ENCODE measurements at regions not wholly inside any gene's neighbourhood (a gene's known extent, or its start where the extent isn't known, plus 50 kb on each side); places are given as distances from the start of the nearest gene placed in this dataset.
"Not testable (repeated sequence)": the region's sequence is repeated elsewhere in the genome, so short reads cannot be mapped to it uniquely, and the experiment has no call there.

GRCh38 chr4:22597471-22597870 is 81.6 kb upstream of the ADGRA3 start (continued):
- TF ChIP-seq USF1 (IDR thresholded peaks at IDR 0.05; ENCODE audit: borderline replicate concordance, low read depth) (no peak), FOSL2 (IDR thresholded peaks at IDR 0.05; ENCODE audit: borderline replicate concordance, low read depth) (no peak), YY1 (IDR thresholded peaks at IDR 0.05; ENCODE audit: low read depth) (no peak), EP300 (IDR thresholded peaks at IDR 0.05; ENCODE audit: borderline replicate concordance in 1 of 2, low read depth in 1 of 2, low read length in 1 of 2) (no peak), NRF1 (IDR thresholded peaks at IDR 0.05; ENCODE audit: low read depth, low read length) (no peak), RFX5 (IDR thresholded peaks at IDR 0.05; ENCODE audit: low read length) (no peak)

GRCh38 chr4:22598113-22599047 is 82.5 kb upstream of the ADGRA3 start:
- H2AFZ ChIP-seq (ENCODE audit: low read depth); H3K4me3 ChIP-seq (ENCODE audit: low read depth in 2 of 2, low read length in 1 of 2); H3K79me2 ChIP-seq (ENCODE audit: insufficient read depth); CTCF ChIA-PET; H3F3A ChIP-seq (replicated peaks; ENCODE audit: insufficient read depth); H3K27ac ChIP-seq (ENCODE audit: low read depth in 2 of 2, low read length in 1 of 2); H3K4me2 ChIP-seq; H3K9me2 ChIP-seq; DNase-seq; H3K36me3 ChIP-seq (replicated peaks in 1 of 2; ENCODE audit: control insufficient read depth in 1 of 2, insufficient read depth in 2 of 2, low read length in 1 of 2); H3K4me1 ChIP-seq (ENCODE audit: control insufficient read depth in 1 of 2, insufficient read depth in 2 of 2, low read depth in 1 of 2, low read length in 1 of 2); H4K20me1 ChIP-seq (ENCODE audit: insufficient read depth); H3K9me3 ChIP-seq; POLR2A ChIA-PET; H3K9ac ChIP-seq; H3K27me3 ChIP-seq (ENCODE audit: insufficient read depth): not testable (repeated sequence)
- 57% methylated on average over 8 of the region's 8 CpGs for WGBS (ENCODE audit: low lambda C conversion rate)

- DNase-seq; H3K27me3 ChIP-seq (ENCODE audit: insufficient read depth); CTCF ChIA-PET; H3K36me3 ChIP-seq (replicated peaks in 1 of 2; ENCODE audit: control insufficient read depth in 1 of 2, insufficient read depth in 2 of 2, low read length in 1 of 2); POLR2A ChIA-PET; H3K4me3 ChIP-seq (ENCODE audit: low read depth in 2 of 2, low read length in 1 of 2); H3K79me2 ChIP-seq (ENCODE audit: insufficient read depth); H2AFZ ChIP-seq (ENCODE audit: low read depth); H3K27ac ChIP-seq (ENCODE audit: low read depth in 2 of 2, low read length in 1 of 2); H3K9me2 ChIP-seq; H3K4me2 ChIP-seq; H3K9me3 ChIP-seq; H3K9ac ChIP-seq; H3F3A ChIP-seq (replicated peaks; ENCODE audit: insufficient read depth); H3K4me1 ChIP-seq (ENCODE audit: control insufficient read depth in 1 of 2, insufficient read depth in 2 of 2, low read depth in 1 of 2, low read length in 1 of 2); H4K20me1 ChIP-seq (ENCODE audit: insufficient read depth): not testable (repeated sequence)
- 71% methylated on average over 17 of the region's 22 CpGs for WGBS (ENCODE audit: low lambda C conversion rate)
These were observed 83.5 kb upstream of the ADGRA3 start for GRCh38 chr4:22599228-22599928.

- H3K27ac ChIP-seq (ENCODE audit: low read depth in 2 of 2, low read length in 1 of 2); H3K9ac ChIP-seq; H2AFZ ChIP-seq (ENCODE audit: low read depth); H3K4me1 ChIP-seq (ENCODE audit: control insufficient read depth in 1 of 2, insufficient read depth in 2 of 2, low read depth in 1 of 2, low read length in 1 of 2); H3K4me3 ChIP-seq (ENCODE audit: low read depth in 2 of 2, low read length in 1 of 2); H3K9me2 ChIP-seq; H3K79me2 ChIP-seq (ENCODE audit: insufficient read depth); H3K27me3 ChIP-seq (ENCODE audit: insufficient read depth); H4K20me1 ChIP-seq (ENCODE audit: insufficient read depth); H3K36me3 ChIP-seq (replicated peaks in 1 of 2; ENCODE audit: control insufficient read depth in 1 of 2, insufficient read depth in 2 of 2, low read length in 1 of 2); H3F3A ChIP-seq (replicated peaks; ENCODE audit: insufficient read depth); DNase-seq; H3K4me2 ChIP-seq; POLR2A ChIA-PET; H3K9me3 ChIP-seq: not testable (repeated sequence)
- WGBS (ENCODE audit: low lambda C conversion rate) = 58% methylated on average over 7 of the region's 8 CpGs
- CTCF ChIA-PET = interaction anchor here (0.6 kb wide), 1 partner anchor 184 kb away, joined by 3 read pairs; no protein-coding TSS in a partner anchor
These were observed 84.1 kb upstream of the ADGRA3 start for GRCh38 chr4:22599929-22600432.

GRCh38 chr4:22601638-22602037 is 85.8 kb upstream of the ADGRA3 start:
- H3K27ac ChIP-seq (ENCODE audit: low read depth in 2 of 2, low read length in 1 of 2); H3K79me2 ChIP-seq (ENCODE audit: insufficient read depth); POLR2A ChIA-PET; H3K9me3 ChIP-seq; H3K9me2 ChIP-seq; H2AFZ ChIP-seq (ENCODE audit: low read depth); DNase-seq; H3K9ac ChIP-seq; H3F3A ChIP-seq (replicated peaks; ENCODE audit: insufficient read depth); H4K20me1 ChIP-seq (ENCODE audit: insufficient read depth); H3K4me3 ChIP-seq (ENCODE audit: low read depth in 2 of 2, low read length in 1 of 2); H3K4me2 ChIP-seq; H3K36me3 ChIP-seq (replicated peaks in 1 of 2; ENCODE audit: control insufficient read depth in 1 of 2, insufficient read depth in 2 of 2, low read length in 1 of 2); H3K27me3 ChIP-seq (ENCODE audit: insufficient read depth); H3K4me1 ChIP-seq (ENCODE audit: control insufficient read depth in 1 of 2, insufficient read depth in 2 of 2, low read depth in 1 of 2, low read length in 1 of 2): not testable (repeated sequence)
- CTCF ChIA-PET = interaction anchor here (0.8 kb wide), 1 partner anchor 1132 kb away, joined by 3 read pairs; no protein-coding TSS in a partner anchor
- 92% methylated on average over 4 of the region's 6 CpGs for WGBS (ENCODE audit: low lambda C conversion rate)
